CD4-positive, alpha-beta T cell treated with Interleukin-2 at 100 ng/mL for 4 hours (primary cell): ENCODE measurements at regions not wholly inside any gene's neighbourhood (a gene's known extent, or its start where the extent isn't known, plus 50 kb on each side); places are given as distances from the start of the nearest gene placed in this dataset.

Experiments
- DNase-seq: peaks from one replicate; pipeline ENCODE4 v3.0.0-alpha.2; 2020; ENCODE audit warnings: low spot score

DNA sequence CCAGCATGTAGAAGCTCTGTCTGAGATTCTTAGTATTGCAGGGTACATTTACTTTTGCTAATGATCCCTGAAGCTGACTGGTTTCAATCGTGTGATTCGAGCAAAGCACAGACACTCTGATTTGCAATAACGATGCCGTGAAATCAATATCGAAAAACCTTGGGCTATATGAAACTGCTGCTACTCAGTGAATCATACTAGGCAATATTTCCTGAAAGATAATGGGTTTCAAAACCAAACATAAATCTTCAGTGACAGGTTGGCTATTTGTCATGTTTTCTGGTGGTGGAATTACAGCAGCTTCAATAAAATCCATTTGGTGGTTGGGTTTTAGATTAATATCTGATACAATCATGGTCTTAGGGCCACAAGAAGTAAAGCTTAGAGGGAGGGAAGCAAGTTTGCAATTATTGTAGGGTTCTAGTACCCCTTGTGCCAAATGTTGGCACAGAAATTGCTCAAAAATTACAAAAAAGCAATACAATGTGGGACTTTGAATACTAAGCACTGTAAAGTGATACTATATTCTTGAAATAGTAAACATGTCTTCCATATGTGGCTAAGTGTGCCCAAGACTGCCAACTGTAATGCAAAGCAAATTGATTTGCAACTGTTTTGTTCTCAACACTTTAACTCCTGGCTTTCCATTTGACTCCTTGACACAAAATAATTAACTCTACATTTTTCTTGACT, 112.4 kb upstream of the JAZF1 start:
- no peak for DNase-seq

DNA sequence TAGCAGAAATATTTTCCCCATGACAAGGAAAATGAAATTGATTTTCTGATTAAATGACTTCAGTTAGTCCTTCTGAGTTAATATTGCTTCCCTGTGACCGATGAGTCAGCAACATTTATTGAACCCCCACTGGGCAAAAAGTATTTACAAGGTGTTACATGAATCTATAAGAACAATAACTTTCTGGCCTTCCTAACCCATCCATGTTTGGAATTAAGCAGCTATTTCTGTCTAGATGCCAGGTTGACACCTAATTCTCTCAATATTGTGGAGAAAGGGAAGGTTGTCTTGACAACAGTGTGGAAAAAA, 112.9 kb upstream of the JAZF1 start:
- no peak for DNase-seq

DNA sequence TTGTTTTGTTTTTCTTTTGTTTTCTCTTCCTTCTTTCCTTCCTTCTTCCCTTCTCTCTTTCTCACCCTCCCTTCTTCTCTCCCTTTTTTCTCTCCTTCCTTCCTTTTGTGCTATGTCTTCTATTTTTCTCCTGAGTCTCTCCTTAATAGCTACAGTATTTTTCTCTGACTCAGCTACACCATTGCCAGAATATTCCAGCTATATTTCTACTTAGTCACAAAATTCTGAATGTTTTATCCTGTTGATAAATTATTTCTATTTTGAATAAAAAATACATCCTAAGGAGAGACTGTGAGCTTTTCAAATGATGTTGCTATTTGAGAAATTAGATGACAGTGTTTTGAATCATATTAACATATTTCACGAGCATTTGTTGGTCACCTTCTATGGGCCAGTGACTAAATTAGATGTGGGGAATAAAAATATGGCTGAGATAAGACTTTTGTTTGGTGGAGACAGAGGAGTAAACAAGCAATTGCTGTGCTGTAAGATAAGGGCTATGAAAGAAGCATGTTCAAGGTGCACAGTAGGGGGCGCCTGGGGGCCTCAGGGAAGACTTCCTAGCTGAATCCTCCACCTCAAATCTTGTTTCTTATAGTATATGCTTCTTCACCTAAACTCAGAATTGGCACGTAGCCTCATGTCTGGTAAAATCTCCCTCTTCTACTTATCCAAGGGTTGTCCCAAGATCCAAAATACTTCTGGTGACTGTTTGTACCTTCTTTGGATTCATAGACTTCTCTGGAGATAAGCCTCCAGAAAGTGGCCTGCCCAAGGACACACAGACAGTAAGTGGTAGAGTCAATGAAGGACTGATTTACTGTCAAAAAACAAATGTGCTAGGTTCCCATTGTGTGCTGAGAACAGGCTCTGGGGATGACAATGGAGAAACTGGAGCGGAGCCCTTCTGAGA, 115.5 kb upstream of the CREB5 start:
- peak; percentile 26 for DNase-seq

DNA sequence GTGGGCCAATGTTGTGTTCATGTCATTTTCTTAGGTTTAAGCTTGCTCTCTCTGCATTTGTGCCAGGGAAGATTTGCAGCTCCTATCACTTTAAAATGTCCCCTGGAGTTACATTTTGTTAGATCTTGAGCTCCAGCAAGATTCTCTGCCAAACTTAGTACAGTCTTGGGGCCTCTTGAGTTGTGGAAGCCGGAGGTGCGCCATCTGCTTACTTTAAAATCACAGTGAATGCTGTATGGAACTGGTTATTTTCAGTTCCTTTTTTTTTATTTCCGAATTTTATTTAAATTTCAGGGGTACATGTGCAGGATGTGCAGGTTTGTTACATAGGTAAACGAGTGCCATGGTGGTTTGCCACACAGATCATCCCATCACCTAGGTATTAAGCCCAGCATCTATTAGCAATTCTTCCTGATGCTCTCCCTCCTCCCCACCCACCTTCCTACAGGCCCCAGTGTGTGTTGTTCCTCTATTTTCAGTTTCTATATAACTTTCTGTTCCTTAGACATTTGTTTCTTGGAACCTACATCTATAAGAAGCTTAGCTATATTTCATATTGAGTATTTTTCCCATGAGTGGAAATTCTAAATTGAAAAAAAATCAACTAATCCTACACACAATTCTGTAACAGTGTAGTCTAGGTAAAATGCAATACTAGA, 114.4 kb upstream of the CREB5 start:
- DNase-seq: no peak

DNA sequence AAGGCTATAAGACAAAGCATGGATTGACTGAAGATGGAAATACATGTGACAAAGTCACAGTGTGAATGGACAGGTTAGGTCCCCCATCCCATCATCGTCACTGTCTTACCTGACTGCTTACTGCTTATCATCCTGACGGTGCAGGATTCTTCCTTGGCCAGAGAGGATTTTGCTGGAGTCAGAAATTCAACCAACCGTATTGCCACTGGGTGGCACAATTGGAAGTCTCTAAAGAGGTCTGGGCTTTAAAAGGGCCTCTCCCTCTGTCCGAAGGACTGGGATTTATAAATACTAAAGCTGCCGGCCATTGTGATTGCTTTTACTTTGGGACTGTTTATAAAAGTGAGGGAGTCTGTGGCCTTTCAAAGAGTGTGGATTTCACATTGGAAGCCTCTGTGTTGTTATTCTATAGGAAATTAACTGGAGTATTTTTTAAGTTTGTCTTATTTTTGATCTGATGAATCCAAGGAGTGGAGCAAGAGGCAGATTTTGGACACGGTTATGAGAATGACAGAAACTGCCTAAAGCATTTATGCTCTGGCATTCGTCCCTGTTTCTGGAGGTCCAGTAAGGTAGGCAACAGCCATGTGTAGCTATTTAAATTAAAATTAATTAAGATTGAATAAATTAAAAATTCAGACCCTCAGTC, 113.3 kb upstream of the CREB5 start:
- no peak for DNase-seq

DNA sequence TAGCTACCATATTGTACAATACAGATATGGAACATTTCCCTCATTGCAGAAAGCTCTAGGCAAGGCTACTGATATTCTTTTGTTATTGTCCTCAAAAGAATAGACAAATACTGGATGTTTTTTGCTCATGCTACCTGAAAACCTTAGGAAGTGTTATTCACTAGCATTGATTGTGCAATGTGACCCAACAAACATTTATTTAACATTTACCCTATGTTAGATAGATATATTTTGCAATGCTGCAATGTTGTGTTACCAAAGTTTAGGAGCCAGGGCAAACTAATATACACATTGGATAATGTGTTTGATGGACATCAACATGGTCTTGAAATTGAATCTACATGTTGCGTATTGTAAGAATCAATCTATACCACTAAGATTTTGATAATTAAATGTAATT, 112.8 kb upstream of the CREB5 start:
- DNase-seq: no peak

DNA sequence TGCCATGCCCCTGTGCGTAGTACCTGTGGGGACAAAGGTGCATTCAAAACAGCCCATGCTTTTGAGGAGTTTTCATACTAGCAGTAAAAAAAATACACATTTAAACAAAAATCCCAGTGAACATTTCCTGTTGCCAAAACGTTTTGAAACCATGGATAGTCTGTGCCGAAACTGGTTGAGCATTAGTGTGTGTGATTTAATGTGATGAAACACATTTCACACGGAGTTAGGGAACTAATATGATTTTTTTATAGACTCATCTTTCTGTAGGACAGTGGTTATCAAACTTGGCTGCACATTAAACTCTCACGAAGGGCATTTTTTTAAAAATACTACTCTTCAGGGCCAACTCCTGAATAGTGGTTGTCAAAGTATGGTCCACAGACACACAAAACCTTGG, 111.8 kb upstream of the CREB5 start:
- DNase-seq: no peak

DNA sequence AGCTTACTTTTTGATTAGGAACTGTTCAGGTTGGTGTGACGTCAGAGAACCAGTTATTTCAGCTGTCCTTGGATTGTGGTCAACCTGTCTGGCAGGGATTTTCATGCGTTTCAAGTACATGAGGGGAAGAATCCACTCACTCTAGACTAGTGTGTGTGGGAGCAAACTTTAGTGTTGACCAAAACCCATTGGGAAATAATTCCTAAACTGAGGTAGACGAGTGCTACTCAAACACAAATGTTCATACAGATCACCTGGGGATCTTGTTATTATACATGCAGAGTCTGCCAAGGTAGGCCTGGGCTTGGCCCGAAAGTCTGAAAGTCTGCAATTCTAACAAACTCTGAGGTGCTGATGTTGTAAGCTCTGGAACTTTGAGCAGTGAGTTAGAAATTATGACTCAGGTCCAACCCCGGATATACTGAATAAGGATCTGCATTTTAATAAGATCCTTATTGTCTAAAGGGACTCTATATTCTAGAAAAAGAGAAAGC, 111.1 kb upstream of the CREB5 start:
- no peak for DNase-seq

DNA sequence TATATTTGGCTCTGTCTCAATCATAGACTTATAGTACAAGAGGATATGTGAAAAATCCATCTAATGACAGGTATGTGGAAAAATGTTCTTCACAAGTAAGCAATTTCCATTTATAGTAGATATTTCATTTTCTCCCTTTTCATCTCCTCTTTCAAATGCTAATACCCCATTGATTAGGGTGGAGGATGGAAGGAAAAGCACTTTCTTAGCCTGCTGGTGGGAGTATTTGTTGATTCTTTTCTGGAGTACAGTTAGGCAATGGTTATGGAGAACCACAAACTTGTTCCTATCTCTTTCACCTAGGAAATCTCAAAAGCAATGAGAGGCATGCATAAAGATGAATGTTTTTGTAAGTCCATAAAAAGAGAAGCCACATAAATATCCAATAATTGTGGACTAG, 108.0 kb upstream of the CREB5 start:
- no peak for DNase-seq

DNA sequence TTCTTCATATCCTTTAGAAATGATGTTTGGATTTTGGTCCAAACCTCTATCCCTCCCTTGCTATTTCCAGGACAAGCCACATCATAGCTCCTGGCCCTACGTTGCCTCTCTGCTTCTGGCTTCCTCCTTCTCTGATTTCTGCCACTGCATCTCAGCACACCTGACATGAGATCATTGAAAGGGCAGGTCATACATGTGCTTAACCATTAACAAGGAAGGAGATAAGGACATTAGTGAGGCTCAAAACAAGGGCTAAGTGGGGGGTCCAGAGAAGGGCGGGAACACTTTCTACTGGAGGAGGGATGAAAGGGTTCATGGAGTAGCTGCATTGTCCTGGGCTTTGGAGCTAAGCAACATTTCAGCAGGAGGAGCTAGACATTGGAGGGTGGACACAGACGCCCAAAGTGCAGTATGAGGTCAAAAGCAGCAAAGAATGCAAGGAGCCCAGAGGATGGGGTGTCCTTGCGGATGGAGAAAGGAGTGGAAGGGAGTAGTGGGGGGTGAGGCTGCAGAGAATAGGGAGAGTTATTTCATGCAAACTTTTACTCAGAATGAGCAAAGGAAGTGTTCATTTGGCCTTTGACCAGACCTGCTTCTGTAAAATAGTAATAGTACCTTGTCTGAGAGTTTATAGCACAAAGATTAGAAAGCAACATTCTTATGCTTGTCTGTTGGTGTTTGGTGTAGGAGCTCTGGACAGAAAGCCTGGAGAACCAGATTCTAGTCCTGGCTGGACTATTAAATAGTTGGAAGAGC, 102.4 kb upstream of the CREB5 start:
- no peak for DNase-seq

DNA sequence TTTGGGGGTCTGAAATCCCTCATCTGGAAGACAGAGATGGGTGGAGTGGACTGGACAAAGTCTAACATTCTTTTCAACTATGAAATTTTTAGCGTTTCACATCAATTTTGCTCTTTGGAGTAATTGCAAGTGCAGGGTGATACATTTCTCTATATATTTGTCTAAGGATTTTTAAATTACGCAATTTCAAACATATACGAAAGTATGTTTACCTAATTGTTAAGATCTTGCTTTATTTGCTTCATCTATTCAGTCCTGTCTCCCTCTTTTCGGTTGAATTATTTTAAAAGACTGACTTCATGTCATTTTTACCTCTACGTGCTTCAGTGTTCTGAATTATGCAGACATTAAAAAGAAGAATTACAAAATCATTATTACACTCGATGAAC, 101.9 kb upstream of the CREB5 start:
- DNase-seq: no peak

DNA sequence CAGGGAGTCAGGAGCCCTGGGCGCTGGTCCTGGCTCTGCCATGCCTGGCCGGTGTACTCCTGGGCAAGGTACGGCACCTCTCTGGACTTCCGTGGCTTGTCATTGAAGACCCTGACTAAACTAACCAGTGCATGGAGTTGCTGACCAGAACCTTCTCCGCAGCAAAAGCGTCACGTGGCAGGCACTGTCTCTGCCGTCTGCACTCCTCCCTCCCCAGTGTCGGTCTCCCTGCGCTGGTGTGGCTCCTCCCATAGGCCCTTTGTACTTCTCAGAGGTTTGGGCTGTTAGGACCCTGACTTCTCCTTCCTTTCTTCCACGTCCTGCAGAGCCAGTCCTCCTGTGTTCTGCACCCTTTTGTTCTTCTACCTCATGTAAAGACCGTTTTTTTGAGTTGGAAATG, 100.6 kb upstream of the CREB5 start:
- DNase-seq: no peak

DNA sequence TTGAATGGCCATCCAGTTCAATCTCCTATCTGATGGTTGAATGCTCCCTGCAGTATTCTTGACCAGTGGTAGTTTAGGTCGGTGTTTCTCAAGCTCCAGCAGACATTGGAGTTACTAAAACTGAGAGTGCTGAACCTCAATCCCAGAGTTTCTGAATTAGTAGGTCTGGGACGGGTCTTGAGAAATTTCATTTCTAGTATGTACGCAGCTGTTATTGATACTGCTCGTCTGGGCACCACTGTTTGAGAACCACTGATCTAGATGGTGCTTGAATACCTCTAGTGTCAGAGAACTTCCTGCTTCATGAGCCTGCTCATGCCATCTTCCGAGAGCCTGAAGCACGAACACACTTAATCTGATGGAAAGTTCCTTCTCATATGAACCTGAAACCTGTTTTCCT, 99.4 kb upstream of the CREB5 start:
- DNase-seq: no peak

DNA sequence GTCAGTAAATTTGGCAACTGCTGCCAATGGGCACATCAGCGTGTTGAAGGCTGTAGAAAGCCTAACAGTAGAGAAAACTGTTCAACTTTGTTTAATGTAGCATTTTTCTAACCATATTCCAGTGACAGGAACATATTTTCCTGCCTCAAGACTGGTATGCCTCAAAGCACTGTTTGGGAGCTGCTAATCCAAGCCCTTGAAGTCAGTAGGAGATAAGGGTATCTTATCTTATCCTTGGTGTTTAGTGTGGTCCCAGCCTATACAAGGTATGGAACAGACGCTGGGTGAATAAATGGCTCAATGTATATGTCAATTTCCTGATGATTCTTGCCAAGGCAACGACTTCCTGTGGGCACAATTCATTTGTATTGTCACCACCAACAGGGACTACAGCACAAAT, 97.5 kb upstream of the CREB5 start:
- DNase-seq: no peak

DNA sequence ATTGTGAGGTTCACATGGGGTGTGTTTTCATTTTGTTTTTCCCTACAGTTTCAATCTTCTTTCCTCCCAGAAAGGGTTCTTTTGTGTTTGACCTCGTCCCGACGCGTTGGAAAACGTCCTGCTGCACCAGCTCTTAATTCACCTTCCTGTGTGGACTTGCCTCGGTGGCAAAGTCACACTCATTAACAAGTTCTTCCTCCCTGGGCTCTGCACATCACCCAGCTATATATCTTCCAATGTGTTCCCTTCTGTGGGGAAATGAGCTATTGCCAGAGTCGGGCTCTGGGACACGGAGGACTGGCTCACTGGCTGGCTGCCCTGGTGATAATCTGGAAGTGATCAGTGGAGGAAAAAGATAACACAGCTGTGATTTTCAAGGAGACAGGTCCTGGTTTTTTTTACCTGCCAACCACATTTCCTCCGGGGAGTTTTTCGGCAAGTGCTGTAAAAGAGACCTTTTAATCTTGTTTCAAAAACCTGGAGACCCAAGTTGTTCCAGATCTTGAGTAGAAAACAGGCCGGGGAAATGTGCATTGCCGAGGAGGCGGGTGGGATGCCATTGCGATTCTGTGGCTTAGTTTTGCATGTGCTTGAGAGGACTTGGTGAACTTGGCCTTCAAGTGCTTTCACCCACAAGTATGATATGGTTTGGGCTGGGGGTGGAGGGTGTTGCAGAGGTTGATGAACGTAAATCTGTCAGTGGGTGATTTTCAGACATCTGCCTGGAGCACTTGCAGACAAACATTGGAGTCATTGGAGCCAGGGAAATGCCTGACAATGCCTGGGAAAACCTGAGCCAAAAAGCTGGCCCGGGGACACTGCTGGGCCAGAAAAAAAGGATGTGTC, 96.5 kb upstream of the CREB5 start:
- no peak for DNase-seq

DNA sequence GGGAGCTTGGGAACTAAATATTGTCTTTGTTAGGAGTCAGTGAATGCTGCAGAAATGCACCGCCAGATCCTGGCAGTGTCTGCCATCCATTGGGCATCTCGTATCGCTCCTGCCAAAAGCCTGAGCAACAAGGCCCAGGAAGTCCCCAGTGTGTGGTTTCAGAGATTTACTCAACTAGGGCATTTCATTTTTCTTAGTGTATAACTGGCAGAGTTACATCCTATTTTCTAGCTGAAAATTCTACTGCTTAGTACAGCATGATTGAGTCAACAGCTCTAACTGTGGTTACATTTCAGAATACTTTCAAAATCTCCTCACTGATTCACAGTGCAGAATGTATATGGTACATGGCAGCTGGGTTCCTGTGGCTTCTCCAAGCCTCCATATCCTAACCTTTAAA, 95.8 kb upstream of the CREB5 start:
- no peak for DNase-seq

DNA sequence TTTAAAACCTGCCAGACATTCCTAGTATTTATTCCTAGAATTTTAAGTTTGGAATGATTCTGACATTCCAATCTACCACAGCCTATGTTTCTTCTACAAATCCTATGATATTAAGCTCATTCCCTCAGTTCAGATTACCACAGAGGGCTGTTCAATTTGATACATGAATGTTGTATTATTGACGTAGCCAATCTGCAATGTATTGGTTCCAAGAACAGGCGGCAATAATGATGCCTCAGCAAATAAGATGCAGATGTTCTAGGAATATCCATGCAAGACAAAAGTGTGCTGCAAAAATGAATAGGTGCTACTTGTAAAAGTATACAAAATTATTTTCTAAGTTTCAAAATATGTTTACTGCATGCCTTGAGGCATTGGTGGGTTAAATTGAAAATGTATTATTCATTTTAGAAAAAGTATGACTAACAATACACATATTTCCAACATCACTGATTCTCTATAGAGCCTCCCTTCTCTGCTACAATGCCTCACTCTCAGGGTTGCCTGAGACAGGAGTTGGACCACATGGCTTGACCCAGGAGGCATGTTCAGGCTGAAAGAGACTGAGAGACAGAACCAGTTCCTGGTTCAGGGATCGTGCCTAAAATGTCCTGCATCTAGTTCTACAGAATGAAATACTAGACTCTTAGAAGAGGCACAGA, 94.1 kb upstream of the CREB5 start:
- no peak for DNase-seq

DNA sequence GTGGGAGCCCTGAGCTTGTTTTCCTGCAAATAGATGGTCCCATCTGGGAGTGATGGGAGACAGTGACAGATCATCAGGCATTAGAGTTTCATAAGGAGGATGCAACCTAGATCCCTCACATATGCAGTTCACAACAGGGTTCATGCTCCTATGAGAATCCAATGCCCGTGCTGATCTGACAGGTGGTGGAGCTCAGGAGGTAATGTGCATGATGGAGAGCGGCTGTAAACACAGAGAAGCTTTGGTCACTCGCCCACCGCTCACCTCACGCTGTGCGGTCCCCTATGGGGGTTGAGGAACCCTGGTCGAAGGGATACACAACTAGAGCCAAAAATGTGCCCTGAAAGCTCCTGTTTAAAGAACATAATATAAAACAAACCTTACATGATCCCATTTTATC, 88.5 kb upstream of the CREB5 start:
- no peak for DNase-seq

DNA sequence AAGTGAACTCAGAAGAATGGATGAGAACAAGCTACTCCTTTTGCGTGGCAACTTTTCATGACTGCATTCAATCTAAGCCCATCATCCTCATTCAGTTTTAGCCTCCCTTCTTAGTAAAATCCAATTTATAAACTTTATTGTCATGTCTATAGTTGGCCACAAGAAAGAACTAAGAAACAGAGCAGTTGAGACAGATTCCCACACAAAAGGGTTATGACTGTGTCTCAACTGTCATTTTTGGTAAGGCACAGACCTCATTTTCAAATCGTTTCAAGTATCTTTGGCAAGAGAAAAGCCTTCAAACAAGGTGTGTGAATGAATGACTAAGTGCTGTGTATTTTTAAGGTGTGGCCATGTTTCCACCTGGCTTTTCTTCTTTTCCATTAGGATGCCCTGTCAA, 84.2 kb upstream of the CREB5 start:
- peak; percentile 23 for DNase-seq
